CD4-positive, alpha-beta T cell treated with Interleukin-15 for 4 hours (primary cell): ENCODE measurements at regions not wholly inside any gene's neighbourhood (a gene's known extent, or its start where the extent isn't known, plus 50 kb on each side); places are given as distances from the start of the nearest gene placed in this dataset.
"Not testable (repeated sequence)": the region's sequence is repeated elsewhere in the genome, so short reads cannot be mapped to it uniquely, and the experiment has no call there.

ENCODE experiments used
- DNase-seq: peaks from one replicate; pipeline ENCODE4 v3.0.0-alpha.2; 2020; ENCODE audit warnings: low spot score

DNA sequence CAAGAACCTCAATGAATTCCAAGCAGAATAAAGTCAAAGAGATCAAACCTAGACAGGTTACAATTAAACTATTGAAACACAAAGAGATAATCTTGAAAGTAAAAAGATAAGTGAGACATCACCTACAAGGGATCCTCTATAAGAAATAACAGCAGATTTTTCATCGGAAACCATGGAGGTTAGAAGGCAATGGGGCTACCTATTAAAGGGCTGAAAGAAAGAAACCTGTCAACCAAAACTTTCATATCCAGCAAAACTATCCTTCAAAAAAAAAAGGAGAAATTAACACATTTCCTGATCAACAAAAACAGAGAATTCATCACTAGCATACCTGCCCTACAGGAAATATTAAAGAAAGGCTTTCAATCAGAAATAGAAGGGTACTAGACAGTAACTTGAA lies 244.9 kb downstream of the ARHGAP12 start:
- DNase-seq: no peak

DNA sequence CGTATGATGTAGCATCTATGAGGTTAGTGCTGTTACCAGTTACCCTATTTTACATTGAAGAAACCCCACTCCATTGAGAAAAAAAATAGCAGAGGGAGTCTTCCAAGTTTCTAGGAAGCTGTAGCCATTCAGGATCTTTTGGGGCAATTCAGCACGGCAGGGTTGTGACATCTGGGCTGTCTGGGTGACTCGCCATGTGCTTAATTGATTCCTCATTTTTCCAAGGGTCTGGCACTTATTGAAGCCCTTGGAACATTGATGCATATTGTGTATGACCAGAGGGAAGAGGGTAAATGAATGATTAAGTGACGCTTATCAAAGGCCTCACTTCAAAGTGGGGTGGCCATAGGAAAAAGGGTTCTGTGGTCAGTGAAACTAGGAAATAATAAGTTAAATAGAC lies 248.7 kb downstream of the ARHGAP12 start:
- DNase-seq: no peak

DNA sequence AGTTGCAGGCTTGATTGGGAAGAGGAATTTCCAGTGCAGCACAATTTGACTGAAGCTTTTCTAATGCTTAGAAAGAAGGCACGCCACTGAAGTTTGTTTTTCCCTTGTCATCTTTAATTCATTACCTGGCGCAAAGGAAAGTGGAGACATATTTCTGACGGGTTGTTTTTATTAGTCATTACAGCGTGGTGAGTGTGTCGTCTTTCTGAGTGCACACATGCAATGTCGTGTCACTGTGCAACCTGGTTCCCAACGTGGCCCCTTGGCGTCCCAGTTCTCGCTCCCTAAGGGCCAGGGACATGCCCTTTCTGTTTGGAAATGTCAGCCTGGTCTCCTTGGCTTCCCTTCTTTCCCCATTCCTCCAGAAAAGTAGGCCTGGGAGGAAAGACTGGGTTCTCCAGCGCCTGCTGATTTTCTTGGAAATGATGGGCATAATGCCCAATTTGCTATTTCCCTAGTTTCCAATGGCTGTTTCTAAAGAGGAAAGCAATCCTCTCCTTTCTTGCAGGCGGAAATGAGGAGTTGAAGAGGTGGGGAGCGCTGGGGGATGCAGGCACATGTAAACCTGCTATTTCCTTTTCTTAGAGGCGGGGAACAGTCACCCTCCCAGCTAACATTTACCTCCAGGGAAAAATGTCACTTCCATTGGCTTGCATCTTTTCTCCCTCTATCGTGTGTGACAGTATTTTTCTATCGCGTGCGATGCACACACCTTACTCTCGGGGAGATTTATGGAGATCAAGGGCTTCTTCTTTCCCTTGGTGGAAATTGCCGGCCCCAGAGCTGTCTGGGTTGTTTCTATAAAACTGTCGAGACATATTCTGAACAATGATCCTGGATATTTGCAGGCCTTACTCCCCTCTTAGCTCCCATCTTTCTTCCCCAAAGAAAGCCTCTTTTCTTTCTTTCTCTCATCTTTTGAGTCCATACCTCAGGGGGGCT lies 249.8 kb downstream of the ARHGAP12 start:
- no peak for DNase-seq

DNA sequence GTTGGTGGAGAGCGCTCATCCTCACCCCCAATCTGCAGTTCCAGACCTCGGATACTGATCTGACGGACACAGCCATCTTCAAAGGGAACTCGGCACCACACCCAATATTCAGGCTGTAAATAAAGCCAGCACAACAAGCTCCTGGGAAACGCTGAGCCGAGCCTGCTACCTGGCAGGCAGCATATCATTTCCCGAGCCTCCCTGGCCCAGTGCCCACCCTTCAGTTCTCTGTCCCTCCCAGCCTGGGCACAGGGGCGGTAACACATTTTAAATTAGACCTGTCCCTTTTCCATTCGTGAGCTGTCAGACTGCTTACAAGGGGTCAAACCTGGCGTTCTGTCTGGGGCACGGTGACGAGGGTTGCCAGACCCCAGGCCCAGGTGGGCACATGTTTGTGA lies 250.5 kb downstream of the ARHGAP12 start:
- no peak for DNase-seq

DNA sequence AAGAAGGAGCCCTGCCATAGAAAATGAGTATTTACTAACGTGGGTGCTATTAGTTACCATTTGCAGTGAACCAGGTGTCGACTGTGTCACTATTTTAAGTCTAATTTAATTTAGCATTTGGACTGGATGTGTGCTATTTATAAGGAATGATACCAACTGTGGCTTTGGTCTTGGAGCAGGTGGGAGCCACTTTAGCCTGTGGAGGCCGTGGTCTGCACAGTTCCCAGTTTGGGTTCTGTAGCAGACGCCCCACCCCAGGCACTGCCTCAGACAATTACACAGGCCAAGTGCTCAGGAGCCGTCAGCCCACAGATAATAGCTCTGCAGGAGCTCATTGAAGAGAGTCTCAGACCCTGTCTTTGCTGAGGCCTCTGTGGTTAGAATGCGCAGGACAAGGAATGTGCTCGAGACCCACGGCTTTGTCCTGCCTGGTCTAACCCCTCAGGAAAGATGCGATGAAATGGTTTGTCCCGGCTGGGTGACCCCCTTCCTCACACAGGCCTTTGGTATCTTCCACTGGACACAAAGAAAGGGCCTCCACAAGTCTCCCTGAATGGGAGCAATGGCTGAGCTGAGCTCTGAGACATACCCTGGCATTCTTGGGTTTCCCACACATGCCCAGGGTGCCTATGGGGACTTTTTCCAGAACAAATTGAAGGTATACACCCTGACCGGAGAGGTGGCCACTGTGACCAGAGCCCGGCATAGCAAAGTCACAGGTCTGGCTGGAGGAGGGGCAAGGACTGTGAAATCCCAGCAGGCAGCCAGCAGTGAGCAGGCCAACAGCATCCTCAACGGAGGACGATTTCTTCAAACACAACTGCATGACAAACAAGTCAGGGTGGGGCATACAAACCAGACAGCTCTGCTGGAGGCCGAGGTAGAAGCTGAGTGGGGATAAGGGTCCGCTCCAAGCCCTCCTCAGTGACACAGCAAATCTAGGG lies 251.2 kb downstream of the ARHGAP12 start:
- DNase-seq: no peak

DNA sequence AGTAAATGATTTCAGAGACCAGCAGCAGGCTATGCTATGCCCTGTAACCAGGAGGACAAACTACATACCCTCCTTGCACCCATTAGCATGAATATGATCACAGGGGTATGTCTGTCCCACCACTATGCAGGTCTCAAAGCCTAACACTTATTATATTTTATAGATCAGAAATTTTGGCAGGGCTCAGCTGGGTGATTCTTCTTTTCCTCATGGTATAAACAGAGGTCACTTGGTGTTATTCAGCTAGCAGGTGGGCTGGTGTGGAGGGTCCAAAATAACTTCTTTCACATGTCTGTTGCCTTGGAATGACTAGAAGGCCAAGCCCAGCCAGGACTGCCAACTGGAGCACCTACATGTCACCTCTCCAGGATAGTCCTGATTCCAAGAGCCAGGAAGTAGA lies 252.9 kb downstream of the ARHGAP12 start:
- no peak for DNase-seq

DNA sequence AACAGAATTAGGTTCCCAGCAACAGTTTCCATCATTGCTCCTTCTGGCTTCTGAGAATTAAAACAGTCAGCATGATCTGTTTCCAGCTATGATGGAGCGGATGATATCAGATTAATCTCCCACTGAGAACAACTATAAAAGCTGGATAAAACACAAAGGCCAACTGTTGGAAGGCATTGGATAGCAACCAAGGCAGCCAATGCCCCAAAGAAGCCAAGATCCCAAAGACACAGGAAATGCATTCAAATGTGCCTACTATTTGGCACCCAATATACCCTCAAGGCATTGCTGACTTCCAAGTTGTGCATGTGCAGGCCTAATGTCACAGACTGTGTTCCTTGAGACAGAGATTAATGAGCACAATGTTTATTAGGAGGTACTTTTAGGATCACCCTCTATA lies 259.3 kb downstream of the ARHGAP12 start:
- no peak for DNase-seq

DNA sequence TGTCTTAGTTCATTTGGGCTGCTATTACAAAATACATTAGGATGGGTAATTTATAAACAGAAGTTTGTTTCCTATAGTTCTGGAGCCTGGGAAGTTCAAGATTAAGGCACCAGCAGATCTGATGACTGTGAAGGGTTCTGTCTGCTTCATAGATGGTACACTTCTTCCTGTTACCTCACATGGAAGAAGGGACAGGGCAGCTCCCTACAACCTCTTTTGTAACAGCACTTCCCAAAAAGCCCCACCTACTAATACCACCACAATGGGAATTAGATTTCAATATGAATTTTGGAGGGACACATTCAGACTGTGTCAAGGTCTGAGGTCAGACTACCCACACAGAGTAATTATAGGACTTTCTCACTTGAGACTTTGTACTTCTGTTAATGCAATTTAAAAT lies 260.3 kb downstream of the ARHGAP12 start:
- no peak for DNase-seq

DNA sequence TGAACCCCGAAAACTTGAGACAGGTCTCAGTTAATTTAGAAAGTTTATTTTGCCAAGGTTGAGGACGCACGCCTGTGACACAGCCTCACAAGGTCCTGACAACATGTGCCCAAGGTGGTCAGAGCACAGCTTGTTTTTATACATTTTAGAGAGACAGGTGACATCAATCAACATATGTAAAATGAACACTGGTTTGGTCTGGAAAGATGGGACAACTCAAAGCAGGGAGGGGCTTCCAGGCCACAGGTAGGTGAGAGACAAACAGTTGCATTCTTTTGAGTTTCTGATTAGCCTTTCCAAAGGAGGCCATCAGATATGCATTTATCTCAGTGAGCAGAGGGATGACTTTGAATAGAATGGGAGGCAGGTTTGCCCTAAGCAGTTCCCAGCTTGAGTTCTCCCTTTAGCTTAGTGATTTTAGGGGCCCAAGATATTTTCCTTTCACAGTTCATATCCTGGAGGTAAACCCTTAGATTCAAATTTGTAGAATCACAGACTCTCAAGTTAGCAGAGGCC lies 262.8 kb downstream of the ARHGAP12 start:
- not testable (repeated sequence) for DNase-seq

DNA sequence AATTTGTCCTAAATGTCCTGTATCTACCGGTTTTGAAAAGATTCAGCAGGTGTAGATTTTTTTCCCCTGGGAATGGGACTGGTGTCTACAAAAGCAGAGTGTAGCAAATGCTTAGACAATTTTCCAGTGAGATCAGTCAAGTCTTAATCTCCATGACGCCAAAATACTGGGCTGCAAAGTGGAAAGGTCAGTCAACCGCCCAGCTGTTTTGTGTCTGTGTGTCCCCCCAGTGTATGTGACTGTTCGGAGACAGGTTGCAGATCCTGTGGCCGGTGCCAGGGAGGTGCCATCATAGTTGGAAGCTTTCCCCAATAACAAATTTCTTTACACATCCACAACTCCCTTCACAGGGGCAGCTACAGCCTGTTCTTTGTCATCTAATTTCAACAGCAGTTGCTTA lies 263.8 kb downstream of the ARHGAP12 start:
- DNase-seq: no peak

DNA sequence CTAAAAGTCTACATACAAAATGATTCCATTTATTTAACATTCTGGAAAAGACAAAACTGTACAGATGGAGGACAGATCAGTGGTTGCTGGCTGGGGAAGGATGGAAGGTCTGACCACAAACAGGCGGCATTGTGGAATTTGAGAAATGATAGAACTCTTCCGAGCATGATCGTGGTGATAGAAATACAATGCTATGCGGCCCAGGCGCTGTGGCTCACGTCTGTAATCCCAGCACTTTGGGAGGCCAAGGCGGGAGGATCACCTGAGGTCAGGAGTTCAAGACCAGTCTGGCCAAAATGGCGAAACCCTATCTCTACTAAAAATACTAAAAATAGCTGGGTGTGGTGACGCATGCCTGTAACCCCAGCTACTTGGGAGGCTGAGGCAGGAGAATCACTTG lies 264.6 kb downstream of the ARHGAP12 start:
- not testable (repeated sequence) for DNase-seq

DNA sequence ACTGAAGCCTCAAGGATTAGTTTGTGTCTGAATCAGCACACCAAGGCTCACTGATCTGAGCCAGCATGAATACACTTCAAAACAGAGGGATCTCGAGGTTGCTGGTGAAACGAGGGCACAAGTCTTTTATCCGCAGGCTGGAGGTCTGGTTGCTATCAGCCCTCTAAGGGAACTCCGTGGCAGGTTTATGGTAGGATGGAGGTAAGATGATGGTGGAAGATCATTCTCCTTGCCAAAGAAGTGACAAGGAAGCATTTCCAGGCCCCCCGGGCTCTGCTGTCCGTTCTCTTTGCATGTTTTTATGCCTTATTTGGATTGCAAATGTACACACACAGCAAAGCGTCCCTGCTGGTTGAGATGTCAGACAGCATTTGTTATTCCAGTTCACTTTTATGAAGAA lies 268.3 kb downstream of the ARHGAP12 start:
- no peak for DNase-seq

DNA sequence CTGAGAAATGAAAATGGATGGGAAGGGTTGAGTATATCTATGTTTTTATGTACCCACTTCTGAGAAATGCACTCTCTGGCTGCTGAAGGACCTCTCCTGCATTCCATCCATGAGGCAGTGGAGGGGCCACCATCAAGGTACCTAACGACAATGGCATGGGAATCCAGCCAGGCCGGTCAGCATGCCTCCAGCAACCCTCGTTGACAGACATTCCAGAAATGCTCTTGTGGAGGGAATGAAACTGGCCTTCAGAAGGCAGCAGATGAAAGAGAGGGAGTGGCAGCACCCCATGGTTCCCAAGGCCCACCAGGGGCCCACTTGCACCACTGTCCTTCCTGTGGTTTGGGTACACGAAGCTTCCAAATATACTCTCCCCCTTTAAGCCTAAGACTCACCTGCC lies 269.0 kb downstream of the ARHGAP12 start:
- no peak for DNase-seq

DNA sequence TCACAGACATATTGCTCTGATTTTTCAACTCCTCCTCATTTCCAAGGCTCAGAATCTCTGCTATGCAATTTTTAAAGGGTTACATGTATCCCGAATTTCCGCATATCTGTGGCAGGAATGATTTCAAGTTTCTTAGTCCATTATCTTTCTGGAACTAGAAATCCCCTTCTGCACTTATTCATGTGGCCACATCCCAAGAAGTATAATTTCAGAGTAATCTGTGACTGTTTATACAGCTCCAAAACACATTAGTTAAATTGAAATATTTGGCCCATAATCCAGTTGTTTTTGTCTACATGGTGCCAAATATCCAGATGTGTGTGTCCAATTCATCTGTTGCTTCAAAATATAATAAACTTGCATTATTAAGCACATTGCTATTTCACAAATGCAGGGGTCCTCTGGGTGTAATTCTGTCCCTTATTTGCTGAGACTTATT lies 271.2 kb downstream of the ARHGAP12 start:
- no peak for DNase-seq

DNA sequence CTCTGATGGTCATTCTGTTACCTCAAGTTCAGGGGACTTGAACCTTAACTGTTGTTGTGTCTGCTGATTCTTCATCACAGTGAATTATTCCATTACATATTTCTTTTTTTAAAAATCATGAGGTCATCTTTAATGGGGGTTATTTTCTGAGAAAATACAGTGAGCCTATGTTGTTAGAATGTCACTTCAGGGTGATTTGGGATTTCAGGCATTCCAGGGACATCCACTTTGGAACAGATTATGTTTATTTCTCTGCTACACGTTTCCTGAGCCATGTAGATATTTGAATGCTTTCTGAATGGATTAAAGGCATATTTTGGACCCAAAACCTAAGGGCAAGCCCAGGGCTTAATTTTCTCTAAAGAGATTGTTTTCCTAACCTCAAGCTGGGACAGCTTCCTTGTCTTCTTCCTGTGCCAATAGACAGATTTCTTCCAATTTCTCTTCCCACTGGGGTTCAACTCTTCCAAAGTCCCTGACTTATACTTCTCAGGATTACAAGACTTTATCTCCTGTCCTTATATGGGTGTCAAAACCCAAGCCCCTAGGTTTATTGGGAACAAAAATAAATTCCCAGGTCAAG lies 271.7 kb downstream of the ARHGAP12 start:
- DNase-seq: no peak

DNA sequence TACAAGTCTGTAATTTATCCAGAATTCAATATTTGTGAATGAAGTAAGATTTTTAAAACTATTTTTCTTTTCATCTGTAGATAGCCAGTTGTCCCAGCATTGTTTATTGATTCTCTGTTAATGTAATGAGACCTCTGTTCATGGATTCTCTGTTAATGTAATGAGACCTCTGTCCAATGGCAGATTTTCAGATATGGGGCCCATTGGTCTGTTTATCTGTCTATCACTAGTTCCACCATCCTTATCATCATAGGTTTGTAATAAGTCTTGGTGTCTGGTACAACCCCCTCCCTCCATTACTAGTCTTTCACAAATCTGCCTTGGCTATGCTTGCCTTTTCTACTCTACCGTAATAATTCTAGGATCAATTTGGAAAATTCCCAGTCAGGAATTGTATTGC lies 276.6 kb downstream of the ARHGAP12 start:
- DNase-seq: no peak

DNA sequence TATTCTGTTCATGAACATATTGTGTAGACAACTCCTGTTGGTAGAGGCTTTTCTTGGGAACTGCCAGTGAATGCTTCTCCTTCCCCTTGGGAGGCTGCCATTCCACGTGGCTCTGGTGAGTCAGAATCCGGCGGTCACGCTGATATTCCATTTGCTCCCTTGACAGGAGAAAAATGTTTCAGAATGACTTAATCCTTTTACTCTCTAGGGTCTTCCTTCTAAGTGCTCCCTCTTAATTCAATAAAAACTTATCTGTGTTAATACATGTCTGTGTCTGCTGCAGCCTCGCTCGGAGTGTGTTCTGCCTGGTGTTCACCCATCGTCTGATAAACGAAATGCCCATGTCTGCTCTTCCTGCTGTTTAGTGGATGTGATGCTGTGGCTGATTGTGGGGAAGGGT lies 278.6 kb downstream of the ARHGAP12 start:
- DNase-seq: no peak

DNA sequence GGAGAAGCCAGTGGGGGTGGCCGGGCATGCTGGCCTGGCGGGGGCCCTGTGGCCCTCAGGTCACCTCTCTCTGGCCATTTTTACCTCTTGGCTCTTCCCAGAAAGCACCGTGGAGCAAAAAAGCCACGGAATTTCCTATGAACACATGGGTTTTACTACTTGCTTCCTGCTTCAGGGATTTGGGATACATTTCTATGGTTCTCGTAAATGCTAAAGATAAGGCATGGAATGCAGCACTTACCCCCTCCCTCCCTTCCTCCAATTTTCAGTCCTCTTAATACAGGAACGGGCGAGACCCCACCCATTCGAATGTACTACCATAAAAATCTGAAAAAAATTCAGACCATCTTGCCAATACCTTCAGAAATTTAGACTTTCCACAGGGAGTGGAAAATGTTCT lies 279.7 kb downstream of the ARHGAP12 start:
- DNase-seq: no peak

DNA sequence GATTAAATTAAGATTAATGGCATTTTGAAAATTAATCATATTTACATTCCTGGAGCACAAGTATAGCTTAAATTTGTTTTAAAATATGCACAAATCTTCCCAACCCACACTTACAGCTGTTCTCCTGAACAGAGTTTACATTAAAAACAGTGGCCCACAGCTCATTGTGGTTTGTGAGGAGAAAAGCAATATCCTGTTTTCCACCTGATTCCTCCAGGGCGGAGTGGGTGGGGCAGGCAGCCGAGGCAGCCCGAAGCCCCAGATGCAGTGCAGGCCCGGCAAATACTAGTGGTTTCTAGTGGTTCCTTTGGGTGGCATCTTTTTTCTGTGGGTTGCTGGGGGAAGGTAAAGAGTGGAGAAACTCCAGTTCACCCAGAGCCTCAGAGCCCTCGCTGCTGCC lies 280.8 kb downstream of the ARHGAP12 start:
- DNase-seq: no peak

DNA sequence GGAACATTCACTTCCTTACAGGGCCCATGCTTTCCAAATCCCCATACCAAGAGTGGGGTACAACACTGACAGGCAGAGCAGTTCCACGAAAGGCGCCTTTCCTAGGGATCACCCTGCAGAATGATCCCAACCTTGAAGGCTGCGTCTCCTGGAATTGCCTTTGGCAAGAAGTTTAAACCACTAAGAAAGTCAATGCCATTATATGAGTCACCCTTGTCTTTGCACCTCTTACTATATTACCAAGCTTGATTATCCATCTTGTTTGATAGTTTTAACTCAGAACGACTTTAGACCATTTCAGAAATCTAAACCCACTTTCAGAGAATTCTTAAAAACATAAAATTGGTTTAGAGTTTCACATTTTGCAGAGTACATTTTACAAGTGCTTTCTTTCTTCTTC lies 282.1 kb downstream of the ARHGAP12 start:
- DNase-seq: no peak

DNA sequence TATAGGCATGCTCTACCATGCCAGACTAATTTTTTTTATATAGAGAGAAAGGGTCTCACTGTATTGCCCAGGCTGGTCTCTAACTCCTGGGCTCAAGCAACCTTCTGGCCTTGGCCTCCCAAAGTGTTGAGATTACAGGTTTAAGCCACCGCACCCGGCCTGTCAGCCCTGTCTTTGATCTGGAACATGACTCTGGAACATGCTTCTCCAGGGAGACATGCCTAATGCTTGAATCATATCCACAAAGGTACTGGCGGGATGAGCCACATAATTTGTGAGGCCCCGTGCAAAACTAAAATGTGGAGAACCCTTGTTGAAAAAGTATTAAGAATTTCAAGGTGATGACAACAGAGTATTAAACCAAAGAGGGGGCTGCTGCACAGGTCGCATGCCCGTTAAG lies 282.8 kb downstream of the ARHGAP12 start:
- no peak for DNase-seq

DNA sequence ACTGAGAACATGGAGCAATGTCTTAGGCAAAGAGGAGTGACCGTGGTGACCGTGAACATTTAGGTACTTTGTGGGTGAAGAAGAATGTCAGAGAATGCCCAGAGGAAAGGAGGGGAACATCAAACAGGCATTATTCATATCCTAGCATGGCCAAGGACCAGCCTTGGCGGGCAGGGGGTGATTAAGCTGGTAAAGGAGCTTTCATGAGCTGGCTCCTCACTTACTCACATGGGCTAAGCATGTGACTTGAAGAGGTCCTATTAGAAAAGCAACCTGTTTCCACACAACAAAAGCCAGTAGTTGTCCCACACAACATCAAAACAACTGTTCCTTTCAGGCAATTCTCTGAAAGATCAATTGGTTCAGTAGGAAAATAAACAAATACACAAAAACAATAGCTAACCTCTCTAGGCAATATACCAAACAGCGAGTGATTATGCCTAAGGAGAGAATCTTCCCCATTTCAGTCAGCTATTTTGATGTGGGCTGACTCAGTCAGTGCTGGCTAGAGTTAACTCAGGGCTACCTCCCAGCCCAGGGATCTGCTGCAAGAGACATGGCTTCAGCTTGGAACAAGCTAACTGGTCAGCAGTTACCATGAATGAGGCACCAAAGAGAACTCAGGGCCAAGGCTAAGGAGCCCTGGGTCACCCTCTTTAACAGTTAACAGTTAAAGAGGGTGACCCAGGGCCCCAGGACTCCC lies 283.5 kb downstream of the ARHGAP12 start:
- DNase-seq: no peak
